ENCODE measurements at regions not wholly inside any gene's neighbourhood (a gene's known extent, or its start where the extent isn't known, plus 50 kb on each side); places are given as distances from the start of the nearest gene placed in this dataset.

DNA sequence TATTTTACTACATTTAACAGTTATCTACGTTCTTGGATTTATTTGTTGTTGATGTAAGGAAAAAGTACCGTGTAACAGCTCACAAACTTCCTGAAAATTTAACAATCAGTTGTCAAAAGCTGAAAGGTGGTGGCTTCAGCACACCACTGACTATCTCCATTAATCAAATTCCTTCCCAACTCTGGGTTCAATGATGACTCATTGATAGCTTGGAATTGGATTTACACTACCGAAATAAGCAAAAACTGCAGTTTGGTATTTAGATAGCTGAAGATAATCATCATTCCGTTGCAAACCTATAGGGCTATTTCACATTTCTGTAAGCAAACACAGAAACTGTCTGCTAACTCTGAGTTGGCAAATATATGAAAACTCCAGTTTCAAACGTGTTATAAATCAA lies 322.3 kb upstream of the TFPI start:
- intact Hi-C loops (cut with micrococcal nuclease; ENCODE audit: unreplicated experiment): no loop called here
- H3K27me3 Mint-ChIP-seq (ENCODE audit: unreplicated experiment): no peaks in the 10 kb centered on the region
- peaks cover 10% of the 10 kb centered on the region for H3K4me1 Mint-ChIP-seq (ENCODE audit: low read depth, unreplicated experiment)
- TF ChIP-seq, protein P1, sequence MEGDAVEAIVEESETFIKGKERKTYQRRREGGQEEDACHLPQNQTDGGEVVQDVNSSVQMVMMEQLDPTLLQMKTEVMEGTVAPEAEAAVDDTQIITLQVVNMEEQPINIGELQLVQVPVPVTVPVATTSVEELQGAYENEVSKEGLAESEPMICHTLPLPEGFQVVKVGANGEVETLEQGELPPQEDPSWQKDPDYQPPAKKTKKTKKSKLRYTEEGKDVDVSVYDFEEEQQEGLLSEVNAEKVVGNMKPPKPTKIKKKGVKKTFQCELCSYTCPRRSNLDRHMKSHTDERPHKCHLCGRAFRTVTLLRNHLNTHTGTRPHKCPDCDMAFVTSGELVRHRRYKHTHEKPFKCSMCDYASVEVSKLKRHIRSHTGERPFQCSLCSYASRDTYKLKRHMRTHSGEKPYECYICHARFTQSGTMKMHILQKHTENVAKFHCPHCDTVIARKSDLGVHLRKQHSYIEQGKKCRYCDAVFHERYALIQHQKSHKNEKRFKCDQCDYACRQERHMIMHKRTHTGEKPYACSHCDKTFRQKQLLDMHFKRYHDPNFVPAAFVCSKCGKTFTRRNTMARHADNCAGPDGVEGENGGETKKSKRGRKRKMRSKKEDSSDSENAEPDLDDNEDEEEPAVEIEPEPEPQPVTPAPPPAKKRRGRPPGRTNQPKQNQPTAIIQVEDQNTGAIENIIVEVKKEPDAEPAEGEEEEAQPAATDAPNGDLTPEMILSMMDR (IDR thresholded peaks at IDR 0.05; ENCODE audit: unreplicated experiment): no peak
- no TSS peak for BruUV-seq (replicated peaks)
- no peak for DNase-seq
- no peaks in the 10 kb centered on the region for H3K36me3 Mint-ChIP-seq (ENCODE audit: insufficient read depth, unreplicated experiment)
- CTCF ChIA-PET: interaction anchor here (1.4 kb wide), 1 partner anchor 14 kb away, joined by 3 read pairs; no protein-coding TSS in a partner anchor
- H3K9me3 Mint-ChIP-seq (ENCODE audit: low read depth, unreplicated experiment): no peaks in the 10 kb centered on the region
- no peak overlapping the region for H3K27ac Mint-ChIP-seq (ENCODE audit: unreplicated experiment)
- H3K4me3 Mint-ChIP-seq (ENCODE audit: low read depth, unreplicated experiment): no peak overlapping the region

DNA sequence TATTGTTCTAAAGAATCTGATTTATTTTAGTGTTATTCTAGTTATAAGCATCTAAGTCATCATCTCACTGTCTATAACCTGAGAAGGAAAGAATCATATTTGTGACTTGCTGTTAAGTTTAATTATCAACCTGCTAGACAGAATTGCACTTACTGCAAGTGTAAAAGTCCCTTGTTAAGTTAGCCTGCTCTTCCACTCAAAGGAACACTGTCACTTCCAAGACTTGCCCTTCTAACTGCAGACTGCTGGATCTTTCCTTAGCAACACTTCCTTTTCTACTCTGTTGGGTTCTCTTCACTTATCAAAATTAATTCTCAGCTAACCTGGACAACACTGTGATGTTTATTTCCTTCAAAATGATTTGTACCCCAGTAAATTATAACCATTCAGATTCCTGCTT lies 323.2 kb upstream of the TFPI start:
- Mint-ChIP-seq H3K4me1 (ENCODE audit: low read depth, unreplicated experiment) (peaks cover 14% of the 10 kb centered on the region), H3K36me3 (ENCODE audit: insufficient read depth, unreplicated experiment) (no peaks in the 10 kb centered on the region), H3K27me3 (ENCODE audit: unreplicated experiment) (no peaks in the 10 kb centered on the region), H3K9me3 (ENCODE audit: low read depth, unreplicated experiment) (no peaks in the 10 kb centered on the region), H3K4me3 (ENCODE audit: low read depth, unreplicated experiment) (no peak overlapping the region), H3K27ac (ENCODE audit: unreplicated experiment) (no peak overlapping the region)
- CTCF ChIA-PET: no interaction called here
- TF ChIP-seq, protein P1 (IDR thresholded peaks at IDR 0.05; ENCODE audit: unreplicated experiment): no peak
- DNase-seq: no peak
- BruUV-seq (replicated peaks): no TSS peak
- intact Hi-C loops (cut with micrococcal nuclease; ENCODE audit: unreplicated experiment): no loop called here

DNA sequence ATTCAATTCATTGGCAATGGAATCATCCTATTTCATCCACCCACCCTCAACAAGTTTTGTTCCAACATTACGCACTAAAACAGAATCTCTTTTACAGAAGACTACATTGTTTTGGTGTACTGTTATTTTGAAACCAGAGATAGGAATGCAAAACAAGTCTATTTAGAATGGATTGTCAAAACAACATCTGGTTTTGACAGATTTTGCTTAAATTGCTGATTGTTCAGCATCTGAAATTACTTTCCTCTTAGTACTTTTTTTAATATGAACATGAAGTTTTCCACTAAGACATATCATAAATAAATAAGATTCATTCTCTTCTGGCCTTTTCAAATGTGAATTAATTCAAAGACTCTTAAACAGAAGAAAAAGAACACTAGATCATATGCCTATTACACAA lies 323.9 kb upstream of the TFPI start:
- Mint-ChIP-seq H3K27ac (ENCODE audit: unreplicated experiment) (no peak overlapping the region), H3K36me3 (ENCODE audit: insufficient read depth, unreplicated experiment) (no peaks in the 10 kb centered on the region), H3K9me3 (ENCODE audit: low read depth, unreplicated experiment) (no peaks in the 10 kb centered on the region), H3K4me3 (ENCODE audit: low read depth, unreplicated experiment) (no peak overlapping the region), H3K27me3 (ENCODE audit: unreplicated experiment) (no peaks in the 10 kb centered on the region), H3K4me1 (ENCODE audit: low read depth, unreplicated experiment) (peaks cover 14% of the 10 kb centered on the region)
- CTCF ChIA-PET: no interaction called here
- no peak for DNase-seq
- intact Hi-C loops (cut with micrococcal nuclease; ENCODE audit: unreplicated experiment): no loop called here
- TF ChIP-seq, protein P1 (IDR thresholded peaks at IDR 0.05; ENCODE audit: unreplicated experiment): no peak
- BruUV-seq (replicated peaks): no TSS peak

GRCh38 chr2:187879491-187879890 lies 325.3 kb upstream of the TFPI start:
- Mint-ChIP-seq H3K9me3 (ENCODE audit: low read depth, unreplicated experiment) (no peaks in the 10 kb centered on the region), H3K27ac (ENCODE audit: unreplicated experiment) (no peak overlapping the region), H3K36me3 (ENCODE audit: insufficient read depth, unreplicated experiment) (no peaks in the 10 kb centered on the region), H3K4me3 (ENCODE audit: low read depth, unreplicated experiment) (no peak overlapping the region), H3K27me3 (ENCODE audit: unreplicated experiment) (no peaks in the 10 kb centered on the region), H3K4me1 (ENCODE audit: low read depth, unreplicated experiment) (peaks cover 14% of the 10 kb centered on the region)
- TF ChIP-seq, protein P1 (IDR thresholded peaks at IDR 0.05; ENCODE audit: unreplicated experiment): no peak
- DNase-seq: no peak
- BruUV-seq (replicated peaks): no TSS peak
- intact Hi-C loops (cut with micrococcal nuclease; ENCODE audit: unreplicated experiment): no loop called here
- CTCF ChIA-PET: interaction anchor here (1.0 kb wide), 1 partner anchor 11 kb away, joined by 3 read pairs; no protein-coding TSS in a partner anchor
